Spleen (tissue), 11 donors: ENCODE measurements at regions not wholly inside any gene's neighbourhood (a gene's known extent, or its start where the extent isn't known, plus 50 kb on each side); places are given as distances from the start of the nearest gene placed in this dataset.

ENCODE experiments used
- DNase-seq: peaks from one replicate; pipeline ENCODE4 v3.0.0-alpha.2; 2020
- H3K27ac ChIP-seq, 8 donors: fragments of 200-600 bp; sonication (generic) in 7 of 8; 1 replicate in 4 of 8; 2 replicates in 4 of 8; pipeline versions ENCODE4 v1.5.0 to v1.8.0; 2016 to 2021; ENCODE audit warnings: inconsistent platforms in 4 of 8, mild to moderate bottlenecking in 4 of 8, moderate library complexity in 1 of 8
- H3K27me3 ChIP-seq, 7 donors: fragments of 200-600 bp; sonication (generic) in 6 of 7; replicated peaks in 1 of 7; 1 replicate in 4 of 7; 2 replicates in 3 of 7; pipeline versions ENCODE4 v1.5.0 to v1.8.0; 2016 to 2021; ENCODE audit warnings: inconsistent platforms in 3 of 7, mild to moderate bottlenecking in 1 of 7
- H3K36me3 ChIP-seq, 6 donors: fragments of 200-600 bp; sonication (generic) in 5 of 6; 1 replicate in 4 of 6; 2 replicates in 2 of 6; pipeline versions ENCODE4 v1.5.0 to v1.8.0; 2016 to 2021; ENCODE audit warnings: inconsistent platforms in 2 of 6
- H3K4me1 ChIP-seq, 6 donors: fragments of 200-600 bp; sonication (generic) in 5 of 6; 1 replicate in 3 of 6; 2 replicates in 3 of 6; pipeline versions ENCODE4 v1.5.0 to v1.8.0; 2016 to 2021; ENCODE audit warnings: inconsistent platforms in 3 of 6
- H3K4me3 ChIP-seq, 8 donors: fragments of 200-600 bp; sonication (generic) in 7 of 8; 1 replicate in 4 of 8; 2 replicates in 4 of 8; pipeline versions ENCODE4 v1.5.0 to v1.8.0; 2016 to 2021; ENCODE audit warnings: inconsistent platforms in 4 of 8, mild to moderate bottlenecking in 4 of 8, moderate library complexity in 2 of 8
- H3K9me3 ChIP-seq, 8 donors: fragments of 200-600 bp; sonication (generic) in 7 of 8; 1 replicate in 4 of 8; 2 replicates in 4 of 8; pipeline versions ENCODE4 v1.5.0 to v1.8.0; 2016 to 2021; ENCODE audit warnings: inconsistent platforms in 4 of 8
- CTCF ChIP-seq, 11 experiments: fragments of 200-600 bp in 7 of 11; fragments of 450-650 bp in 4 of 11; sonication (generic) in 4 of 11; IDR thresholded peaks in 8 of 11; conservative IDR thresholded peaks in 3 of 11; 1 replicate in 7 of 11; 2 replicates in 4 of 11; pipeline versions ENCODE4 v1.4.0 to v1.8.0; 2016 to 2021; ENCODE audit warnings: antibody characterized with exemption in 11 of 11, inconsistent platforms in 4 of 11, mild to moderate bottlenecking in 1 of 11
- POLR2A ChIP-seq, 3 donors: fragments of 450-650 bp; IDR thresholded peaks; one replicate each; pipeline ENCODE4 v1.5.1; 2017; ENCODE audit warnings: antibody characterized with exemption in 3 of 3, mild to moderate bottlenecking in 1 of 3
- POLR2AphosphoS5 ChIP-seq, 3 donors: sonication (generic); formaldehyde crosslinking; IDR thresholded peaks; one replicate each; pipeline ENCODE4 v1.5.1; 2017; ENCODE audit warnings: antibody characterized with exemption in 3 of 3
- WGBS, 5 donors: extraction: QIAGEN DNeasy Blood & Tissue Kit in 3 of 5; methylation state at CpG; one replicate each; pipeline versions ENCODE4 v1.1.5 to v1.1.7; 2013 to 2018; 5-methylcytosine and 5-hydroxymethylcytosine counted together
- intact Hi-C: fragments of 100-400 bp; cut with DNase I; formaldehyde crosslinking; loops from one replicate; pipeline ENCODE4 v1.15.0; 2023; ENCODE audit warnings: low total_unique reads
- donor health status: healthy with polysubstance abuse.
- donor health status: DM: no; HTN: no; CAD: no; lungs with moderate emphysema.
- donor health status: DM: no; HTN: no; CAD: no.
- donor health status: Bipolar disorder and iron deficiency.
- donor health status: healthy.
- donor health status: DM: no; HTN: no; CAD: no.
- donor health status: DM: yes; HTN: yes; CAD: no.

- intact Hi-C loops: no loop called here
- Histone ChIP-seq H3K27ac (no peak overlapping the region), H3K9me3 (peaks cover 0 to 6% (median 0%) of the 10 kb centered on the region in 8 donors), H3K36me3 (no peaks in the 10 kb centered on the region), H3K4me1 (peaks cover 0 to 39% (median 5%) of the 10 kb centered on the region in 6 donors), H3K27me3 (no peaks in the 10 kb centered on the region), H3K4me3 (no peak overlapping the region)
- WGBS, 5 donors: 31 to 60% (median 51%) methylated on average over 2 of the region's 2 CpGs
- DNase-seq: no peak
- TF ChIP-seq CTCF (IDR thresholded peaks at IDR 0.05 in 8 of 11, conservative IDR thresholded peaks at IDR 0.05 in 3 of 11) (no peak), POLR2A (IDR thresholded peaks at IDR 0.05) (no peak), POLR2AphosphoS5 (IDR thresholded peaks at IDR 0.05) (no peak)
Observed at GRCh38 chr2:234564699-234565098, 67.8 kb upstream of the ARL4C start.

- TF ChIP-seq CTCF (IDR thresholded peaks at IDR 0.05 in 8 of 11, conservative IDR thresholded peaks at IDR 0.05 in 3 of 11): no peak
- TF ChIP-seq POLR2AphosphoS5 (IDR thresholded peaks at IDR 0.05): no peak
- TF ChIP-seq POLR2A (IDR thresholded peaks at IDR 0.05): no peak
- H3K36me3 ChIP-seq: no peaks in the 10 kb centered on the region
Observed at GRCh38 chr2:234559609-234560008, 62.7 kb upstream of the ARL4C start.

GRCh38 chr2:234558642-234559041 lies 61.8 kb upstream of the ARL4C start:
- no peak for DNase-seq
- Histone ChIP-seq H3K9me3 (peaks cover 0 to 6% (median 0%) of the 10 kb centered on the region in 8 donors), H3K27me3 (no peaks in the 10 kb centered on the region), H3K36me3 (no peaks in the 10 kb centered on the region), H3K27ac (no peak overlapping the region), H3K4me3 (no peak overlapping the region), H3K4me1 (peaks cover 0 to 11% (median 7%) of the 10 kb centered on the region in 6 donors)
- WGBS, 5 donors: 87 to 94% (median 91%) methylated on average over 4 of the region's 4 CpGs
- TF ChIP-seq POLR2AphosphoS5 (IDR thresholded peaks at IDR 0.05) (no peak), POLR2A (IDR thresholded peaks at IDR 0.05) (no peak), CTCF (IDR thresholded peaks at IDR 0.05 in 8 of 11, conservative IDR thresholded peaks at IDR 0.05 in 3 of 11) (no peak)
- intact Hi-C loops: no loop called here

More at GRCh38 chr2:234559609-234560008, 62.7 kb upstream of the ARL4C start:
- WGBS, 5 donors: 83 to 90% (median 86%) methylated on average over 5 of the region's 5 CpGs
- Histone ChIP-seq H3K27ac (no peak overlapping the region), H3K27me3 (no peaks in the 10 kb centered on the region), H3K9me3 (peaks cover 0 to 6% (median 0%) of the 10 kb centered on the region in 8 donors), H3K4me3 (no peak overlapping the region), H3K4me1 (peaks cover 0 to 19% (median 7%) of the 10 kb centered on the region in 6 donors)
- intact Hi-C loops: no loop called here
- no peak for DNase-seq

GRCh38 chr2:234556848-234557573 lies 60.1 kb upstream of the ARL4C start:
- Histone ChIP-seq H3K4me1 (peaks cover 0 to 11% (median 7%) of the 10 kb centered on the region in 6 donors), H3K36me3 (no peaks in the 10 kb centered on the region), H3K27ac (no peak overlapping the region), H3K9me3 (peaks cover 0 to 6% (median 0%) of the 10 kb centered on the region in 8 donors), H3K4me3 (no peak overlapping the region), H3K27me3 (no peaks in the 10 kb centered on the region)
- intact Hi-C loops: no loop called here
- WGBS, 5 donors: 76 to 93% (median 82%) methylated on average over 4 to 5 of the region's 5 CpGs
- DNase-seq: no peak
- TF ChIP-seq POLR2AphosphoS5 (IDR thresholded peaks at IDR 0.05): no peak
- TF ChIP-seq POLR2A (IDR thresholded peaks at IDR 0.05): no peak
- no peak for TF ChIP-seq CTCF (IDR thresholded peaks at IDR 0.05 in 8 of 11, conservative IDR thresholded peaks at IDR 0.05 in 3 of 11)
